GM18868 (cell line): ENCODE measurements at regions not wholly inside any gene's neighbourhood (a gene's known extent, or its start where the extent isn't known, plus 50 kb on each side); places are given as distances from the start of the nearest gene placed in this dataset.

Source experiments
- ATAC-seq: cut with Tn5 transposase; IDR thresholded peaks from one replicate; pipeline ENCODE4 v1.9.1; 2021; ENCODE audit warnings: mild to moderate bottlenecking, moderate library complexity; ENCODE audit not compliant: unreplicated experiment

GRCh38 chr9:84393266-84393950 is 52.9 kb upstream of the SLC28A3 start:
- ATAC-seq, result no peak

- ATAC-seq, result no peak
Measured at GRCh38 chr9:84394036-84394435, 53.5 kb upstream of the SLC28A3 start.

- peak; percentile 81 for ATAC-seq
Measured at GRCh38 chr9:84397151-84397728, 56.7 kb upstream of the SLC28A3 start.

- no peak for ATAC-seq
Measured at GRCh38 chr9:84397822-84398221, 57.3 kb upstream of the SLC28A3 start.

GRCh38 chr9:84402517-84402916 is 62.0 kb upstream of the SLC28A3 start:
- no peak for ATAC-seq

- ATAC-seq, result no peak
Measured at GRCh38 chr9:84403288-84403687, 62.7 kb upstream of the SLC28A3 start.

GRCh38 chr9:84404095-84404686 is 63.6 kb upstream of the SLC28A3 start:
- no peak for ATAC-seq

- no peak for ATAC-seq
Measured at GRCh38 chr9:84405667-84406066, 65.1 kb upstream of the SLC28A3 start.

GRCh38 chr9:84408416-84408815 is 67.9 kb upstream of the SLC28A3 start:
- no peak for ATAC-seq

GRCh38 chr9:84411683-84412267 is 71.2 kb upstream of the SLC28A3 start:
- no peak for ATAC-seq

GRCh38 chr9:84412654-84413053 is 72.1 kb upstream of the SLC28A3 start:
- ATAC-seq, result no peak

- no peak for ATAC-seq
Measured at GRCh38 chr9:84413301-84413700, 72.7 kb upstream of the SLC28A3 start.

GRCh38 chr9:84419031-84419602 is 78.6 kb upstream of the SLC28A3 start:
- ATAC-seq, result no peak

- no peak for ATAC-seq
Measured at GRCh38 chr9:84424931-84425330, 84.4 kb upstream of the SLC28A3 start.

GRCh38 chr9:84432746-84433145 is 92.2 kb upstream of the SLC28A3 start:
- no peak for ATAC-seq

GRCh38 chr9:84435902-84436301 is 95.3 kb upstream of the SLC28A3 start:
- ATAC-seq, result no peak

- ATAC-seq, result no peak
Measured at GRCh38 chr9:84436386-84437109, 96.0 kb upstream of the SLC28A3 start.

- no peak for ATAC-seq
Measured at GRCh38 chr9:84438391-84438790, 97.8 kb upstream of the SLC28A3 start.

- no peak for ATAC-seq
Measured at GRCh38 chr9:84439250-84439649, 98.7 kb upstream of the SLC28A3 start.

- no peak for ATAC-seq
Measured at GRCh38 chr9:84442712-84443111, 102.2 kb upstream of the SLC28A3 start.

GRCh38 chr9:84445737-84446136 is 105.2 kb upstream of the SLC28A3 start:
- no peak for ATAC-seq
